T-helper 1 cell (primary cell): ENCODE measurements at regions not wholly inside any gene's neighbourhood (a gene's known extent, or its start where the extent isn't known, plus 50 kb on each side); places are given as distances from the start of the nearest gene placed in this dataset.

Source experiments
- DNase-seq, 5 donors: peaks; one replicate each; pipeline ENCODE4 v3.0.0-alpha.2; 2012 to 2020

GRCh38 chr16:26295625-26296304, 604.0 kb downstream of the HS3ST4 start:
- no peak for DNase-seq

GRCh38 chr16:26301516-26301915, 609.8 kb downstream of the HS3ST4 start:
- no peak for DNase-seq

- DNase-seq: no peak
These were observed 625.1 kb downstream of the HS3ST4 start for GRCh38 chr16:26316683-26317464.

GRCh38 chr16:26317885-26318284, 626.1 kb downstream of the HS3ST4 start:
- no peak for DNase-seq

GRCh38 chr16:26330654-26331053, 638.9 kb downstream of the HS3ST4 start:
- DNase-seq: no peak

GRCh38 chr16:26334218-26335111, 642.7 kb downstream of the HS3ST4 start:
- no peak for DNase-seq

GRCh38 chr16:26335236-26335853, 643.6 kb downstream of the HS3ST4 start:
- DNase-seq: no peak

GRCh38 chr16:26342621-26343020, 650.9 kb downstream of the HS3ST4 start:
- no peak for DNase-seq

GRCh38 chr16:26344240-26344776, 652.5 kb downstream of the HS3ST4 start:
- no peak for DNase-seq

- no peak for DNase-seq
These were observed 653.2 kb downstream of the HS3ST4 start for GRCh38 chr16:26344976-26345375.

- no peak for DNase-seq
These were observed 654.2 kb downstream of the HS3ST4 start for GRCh38 chr16:26345966-26346365.

- DNase-seq: no peak
These were observed 656.3 kb downstream of the HS3ST4 start for GRCh38 chr16:26348095-26348494.

GRCh38 chr16:26360867-26361266, 669.1 kb downstream of the HS3ST4 start:
- no peak for DNase-seq

GRCh38 chr16:26363581-26363980, 671.8 kb downstream of the HS3ST4 start:
- DNase-seq: no peak

GRCh38 chr16:26365161-26365940, 673.6 kb downstream of the HS3ST4 start:
- no peak for DNase-seq

GRCh38 chr16:26371349-26371869, 679.6 kb downstream of the HS3ST4 start:
- DNase-seq: no peak

- no peak for DNase-seq
These were observed 682.6 kb downstream of the HS3ST4 start for GRCh38 chr16:26374279-26374925.

GRCh38 chr16:26382586-26382985, 684.1 kb upstream of the C16orf82 start:
- no peak for DNase-seq

- no peak for DNase-seq
These were observed 680.6 kb upstream of the C16orf82 start for GRCh38 chr16:26386096-26386495.

- no peak for DNase-seq
These were observed 674.9 kb upstream of the C16orf82 start for GRCh38 chr16:26391833-26392232.

GRCh38 chr16:26394409-26394808, 672.3 kb upstream of the C16orf82 start:
- DNase-seq: no peak
